ENCODE measurements at regions not wholly inside any gene's neighbourhood (a gene's known extent, or its start where the extent isn't known, plus 50 kb on each side); places are given as distances from the start of the nearest gene placed in this dataset.

DNA sequence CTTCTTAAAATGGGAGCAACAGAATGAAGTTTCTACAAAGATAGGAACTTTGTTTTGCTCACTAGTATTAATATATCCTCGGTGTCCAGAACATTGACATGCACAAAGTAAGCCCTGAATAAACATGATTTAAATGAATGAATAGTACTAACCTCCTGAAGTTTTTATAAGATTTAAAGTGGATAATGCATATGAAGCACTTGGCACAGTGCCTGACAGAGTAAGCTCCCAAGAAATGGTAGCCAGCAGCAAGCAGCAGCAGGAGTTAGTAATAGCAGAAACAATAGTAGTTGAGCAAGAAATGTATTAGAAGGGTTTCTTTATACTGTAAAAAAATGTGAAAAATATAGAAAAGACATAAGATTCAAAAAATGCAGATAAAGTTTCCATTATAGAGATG lies 258.1 kb upstream of the C1orf87 start:
- H3K4me3 ChIP-seq, result no peak overlapping the region
- TF ChIP-seq, protein P1, sequence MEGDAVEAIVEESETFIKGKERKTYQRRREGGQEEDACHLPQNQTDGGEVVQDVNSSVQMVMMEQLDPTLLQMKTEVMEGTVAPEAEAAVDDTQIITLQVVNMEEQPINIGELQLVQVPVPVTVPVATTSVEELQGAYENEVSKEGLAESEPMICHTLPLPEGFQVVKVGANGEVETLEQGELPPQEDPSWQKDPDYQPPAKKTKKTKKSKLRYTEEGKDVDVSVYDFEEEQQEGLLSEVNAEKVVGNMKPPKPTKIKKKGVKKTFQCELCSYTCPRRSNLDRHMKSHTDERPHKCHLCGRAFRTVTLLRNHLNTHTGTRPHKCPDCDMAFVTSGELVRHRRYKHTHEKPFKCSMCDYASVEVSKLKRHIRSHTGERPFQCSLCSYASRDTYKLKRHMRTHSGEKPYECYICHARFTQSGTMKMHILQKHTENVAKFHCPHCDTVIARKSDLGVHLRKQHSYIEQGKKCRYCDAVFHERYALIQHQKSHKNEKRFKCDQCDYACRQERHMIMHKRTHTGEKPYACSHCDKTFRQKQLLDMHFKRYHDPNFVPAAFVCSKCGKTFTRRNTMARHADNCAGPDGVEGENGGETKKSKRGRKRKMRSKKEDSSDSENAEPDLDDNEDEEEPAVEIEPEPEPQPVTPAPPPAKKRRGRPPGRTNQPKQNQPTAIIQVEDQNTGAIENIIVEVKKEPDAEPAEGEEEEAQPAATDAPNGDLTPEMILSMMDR (IDR thresholded peaks at IDR 0.05), result no peak
- TF ChIP-seq POLR2AphosphoS5 (IDR thresholded peaks at IDR 0.05) (no peak), POLR2A (IDR thresholded peaks at IDR 0.05) (no peak), EP300 (IDR thresholded peaks at IDR 0.05) (no peak)
- H3K27ac ChIP-seq, result no peak overlapping the region
- H3K27me3 ChIP-seq, result no peaks in the 10 kb centered on the region
- H3K4me1 ChIP-seq, result no peaks in the 10 kb centered on the region
- DNase-seq (ENCODE audit: low spot score in 2 of 2), result no peak
- no peaks in the 10 kb centered on the region for H3K9me3 ChIP-seq
- H3K36me3 ChIP-seq, result no peaks in the 10 kb centered on the region
- WGBS, result 77% methylated on average over 1 of the region's 1 CpG

DNA sequence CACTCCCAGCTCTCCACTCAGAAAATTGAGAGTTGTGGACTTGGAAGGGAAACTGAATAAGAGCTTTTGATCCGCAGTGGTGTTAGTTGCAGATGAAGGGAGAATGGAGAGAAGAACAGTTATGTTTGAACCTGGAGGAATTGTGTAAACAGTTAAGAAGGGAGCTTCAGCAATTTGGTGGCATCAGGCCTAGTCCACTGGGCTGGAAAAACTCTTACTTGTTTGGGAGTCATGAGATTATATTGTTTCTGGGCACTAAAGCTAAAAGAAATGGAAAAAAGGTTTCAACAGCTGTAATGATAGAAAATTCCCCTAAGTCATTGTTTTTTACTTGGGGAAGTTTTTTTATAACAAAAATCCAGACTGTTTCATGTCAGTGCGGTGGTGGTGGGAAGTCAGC lies 256.1 kb upstream of the C1orf87 start:
- WGBS, result 70% methylated on average over 2 of the region's 2 CpGs
- no peak overlapping the region for H3K4me3 ChIP-seq
- no peaks in the 10 kb centered on the region for H3K27me3 ChIP-seq
- H3K4me1 ChIP-seq, result no peaks in the 10 kb centered on the region
- peaks cover 3% of the 10 kb centered on the region for H3K9me3 ChIP-seq
- no peak for DNase-seq (ENCODE audit: low spot score in 2 of 2)
- no peak overlapping the region for H3K27ac ChIP-seq
- TF ChIP-seq EP300 (IDR thresholded peaks at IDR 0.05) (no peak), POLR2A (IDR thresholded peaks at IDR 0.05) (no peak), POLR2AphosphoS5 (IDR thresholded peaks at IDR 0.05) (no peak)
- TF ChIP-seq, protein P1 (IDR thresholded peaks at IDR 0.05), result no peak
- H3K36me3 ChIP-seq, result no peaks in the 10 kb centered on the region

DNA sequence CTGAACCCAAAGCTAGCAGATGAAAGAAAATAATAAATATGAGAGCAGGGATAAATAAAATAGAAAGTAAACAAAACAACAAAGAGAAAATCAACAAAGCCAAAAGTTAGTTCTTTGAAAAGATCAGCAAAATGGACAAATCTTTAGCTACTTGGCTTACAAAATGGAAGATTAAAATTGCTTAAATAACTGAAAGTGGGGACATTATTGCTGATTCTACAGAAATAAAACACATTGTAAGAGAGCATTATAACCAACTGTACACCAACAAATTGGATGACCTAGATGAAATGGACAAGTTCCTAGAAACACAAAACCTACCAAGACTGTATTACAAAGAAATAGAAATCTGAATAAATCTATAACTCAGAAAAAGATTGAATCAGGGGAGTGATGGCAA lies 238.3 kb upstream of the C1orf87 start:
- Histone ChIP-seq H3K9me3 (no peaks in the 10 kb centered on the region), H3K27me3 (no peaks in the 10 kb centered on the region), H3K36me3 (no peaks in the 10 kb centered on the region), H3K4me1 (no peaks in the 10 kb centered on the region), H3K27ac (no peak overlapping the region), H3K4me3 (no peak overlapping the region)
- no peak for DNase-seq (ENCODE audit: low spot score in 2 of 2)
- no peak for TF ChIP-seq EP300 (IDR thresholded peaks at IDR 0.05)
- TF ChIP-seq POLR2A (IDR thresholded peaks at IDR 0.05), result no peak
- no peak for TF ChIP-seq POLR2AphosphoS5 (IDR thresholded peaks at IDR 0.05)
- TF ChIP-seq, protein P1 (IDR thresholded peaks at IDR 0.05), result no peak

DNA sequence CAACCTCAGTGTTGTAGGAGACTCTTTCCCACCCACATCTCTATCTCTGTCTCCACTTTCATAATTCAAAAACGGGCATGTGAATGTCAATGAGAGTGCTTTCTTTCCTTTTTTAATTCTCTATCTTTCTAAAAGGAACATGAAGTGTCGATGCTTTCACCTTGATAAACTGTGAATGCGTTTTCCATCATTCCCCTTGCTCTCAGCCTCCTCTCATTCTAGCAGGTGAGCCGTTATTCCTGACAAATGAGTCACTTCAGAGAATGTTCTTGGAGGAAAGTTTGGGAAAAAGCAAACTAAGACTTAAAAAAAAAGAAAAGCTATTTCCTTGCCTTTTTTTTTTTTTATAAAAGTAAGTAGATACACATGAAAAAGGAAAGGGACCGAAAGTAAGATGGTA lies 226.0 kb upstream of the C1orf87 start:
- H3K27me3 ChIP-seq, result no peaks in the 10 kb centered on the region

DNA sequence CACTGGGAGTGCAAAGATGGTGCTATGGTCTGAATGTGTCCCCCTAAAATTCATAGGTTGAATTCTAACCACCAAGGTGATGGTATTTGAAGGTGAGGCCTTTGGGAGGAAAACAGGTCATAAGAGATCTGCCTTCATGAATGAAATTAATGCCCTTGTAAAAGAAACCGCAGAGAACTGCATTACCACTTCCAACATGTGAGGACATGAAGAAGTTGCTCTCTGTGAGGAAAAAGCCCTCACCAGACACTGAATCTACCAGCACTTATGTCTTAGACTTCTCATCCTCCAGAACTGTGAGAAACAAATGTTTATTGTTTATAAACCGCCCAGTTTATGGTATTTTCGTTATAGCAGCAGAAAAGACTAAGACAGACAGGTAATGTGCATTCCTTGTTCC lies 224.7 kb upstream of the C1orf87 start:
- H3K27me3 ChIP-seq, result no peaks in the 10 kb centered on the region
- H3K4me3 ChIP-seq, result no peak overlapping the region
- no peaks in the 10 kb centered on the region for H3K4me1 ChIP-seq
- DNase-seq (ENCODE audit: low spot score in 2 of 2), result no peak
- no peaks in the 10 kb centered on the region for H3K9me3 ChIP-seq
- no peak for TF ChIP-seq EP300 (IDR thresholded peaks at IDR 0.05)
- no peak for TF ChIP-seq POLR2A (IDR thresholded peaks at IDR 0.05)
- no peak for TF ChIP-seq POLR2AphosphoS5 (IDR thresholded peaks at IDR 0.05)
- TF ChIP-seq, protein P1 (IDR thresholded peaks at IDR 0.05), result no peak
- no peak overlapping the region for H3K27ac ChIP-seq
- 79% methylated on average over 3 of the region's 3 CpGs for WGBS
- H3K36me3 ChIP-seq, result no peaks in the 10 kb centered on the region

More for the DNA sequence above, 226.0 kb upstream of the C1orf87 start:
- TF ChIP-seq POLR2A (IDR thresholded peaks at IDR 0.05), result no peak
- no peak for TF ChIP-seq EP300 (IDR thresholded peaks at IDR 0.05)
- TF ChIP-seq, protein P1 (IDR thresholded peaks at IDR 0.05), result no peak
- no peak for TF ChIP-seq POLR2AphosphoS5 (IDR thresholded peaks at IDR 0.05)
- DNase-seq (ENCODE audit: low spot score in 2 of 2), result no peak
- H3K9me3 ChIP-seq, result no peaks in the 10 kb centered on the region
- H3K4me1 ChIP-seq, result no peaks in the 10 kb centered on the region
- WGBS, result 90% methylated on average over 5 of the region's 5 CpGs
- no peak overlapping the region for H3K4me3 ChIP-seq
- H3K27ac ChIP-seq, result no peak overlapping the region
- H3K36me3 ChIP-seq, result no peaks in the 10 kb centered on the region

Data from suprapubic skin (tissue), 4 donors.